ENCODE measurements at regions not wholly inside any gene's neighbourhood (a gene's known extent, or its start where the extent isn't known, plus 50 kb on each side); places are given as distances from the start of the nearest gene placed in this dataset.

GRCh38 chr7:136228171-136228570 is 251.0 kb upstream of the MTPN start:
- TF ChIP-seq CTCF (IDR thresholded peaks at IDR 0.05; ENCODE audit: poor library complexity) = no peak
- no peak for TF ChIP-seq EZH2phosphoT487 (IDR thresholded peaks at IDR 0.05; ENCODE audit: low read depth, severe bottlenecking, unreplicated experiment)
- TF ChIP-seq EZH2 (IDR thresholded peaks at IDR 0.05; ENCODE audit: borderline replicate concordance) = no peak
